BE2C (cell line): ENCODE measurements at regions not wholly inside any gene's neighbourhood (a gene's known extent, or its start where the extent isn't known, plus 50 kb on each side); places are given as distances from the start of the nearest gene placed in this dataset.

Experiments
- DNase-seq: peaks from one replicate; pipeline ENCODE4 v3.0.0-alpha.2; 2020
- H3K27me3 ChIP-seq: fragments of 250-450 bp; sonication (Bioruptor Pico); 2 replicates; pipeline ENCODE4 v1.5.1; 2020; ENCODE audit warnings: mild to moderate bottlenecking
- H3K36me3 ChIP-seq: fragments of 250-450 bp; sonication (Bioruptor Pico); 2 replicates; pipeline ENCODE4 v1.5.1; 2020; ENCODE audit warnings: mild to moderate bottlenecking
- H3K4me1 ChIP-seq: fragments of 250-450 bp; sonication (Bioruptor Pico); 2 replicates; pipeline ENCODE4 v1.5.1; 2020
- H3K4me3 ChIP-seq: 2 replicates; pipeline ENCODE4 v1.5.1; 2011; ENCODE audit warnings: low read depth, low read length
- H3K9me3 ChIP-seq: fragments of 250-450 bp; sonication (Bioruptor Pico); 2 replicates; pipeline ENCODE4 v1.5.1; 2020
- TF ChIP-seq, protein P1 (sequence below): IDR thresholded peaks from 2 replicates; pipeline ENCODE4 v1.5.1; 2012; ENCODE audit warnings: mild to moderate bottlenecking, low read depth, low read length

DNA sequence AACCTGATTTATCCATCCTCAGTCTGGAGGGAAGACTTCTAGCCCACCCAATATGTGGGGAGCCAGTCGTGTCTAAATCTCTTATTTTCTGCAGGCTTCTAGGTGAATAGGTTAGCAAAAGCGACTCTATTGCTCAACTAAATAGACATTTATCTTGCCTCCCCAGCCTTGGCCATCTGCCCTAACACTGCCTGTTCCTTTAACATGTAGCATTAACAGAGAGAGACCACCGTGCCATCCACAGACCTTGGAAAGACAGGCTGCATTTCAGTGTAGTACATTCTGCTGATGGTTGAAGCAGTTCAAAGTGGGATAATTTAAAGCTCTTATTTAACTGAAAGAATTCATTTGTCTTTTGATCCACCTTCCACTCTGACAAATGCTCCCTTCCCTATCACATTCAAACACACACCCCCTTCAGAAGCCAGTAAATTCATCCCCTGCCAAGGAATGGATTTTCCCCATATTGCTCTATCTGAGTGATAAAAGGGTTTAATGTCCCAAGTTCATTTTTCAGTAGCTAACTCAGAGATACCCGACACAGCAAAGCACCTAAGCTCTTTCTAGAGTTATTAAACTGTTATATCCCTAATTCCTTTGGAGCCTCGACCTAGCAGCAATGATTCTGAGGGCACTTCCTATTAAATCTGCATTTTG, 58.1 kb upstream of the COX10 start:
- TF ChIP-seq, protein P1, sequence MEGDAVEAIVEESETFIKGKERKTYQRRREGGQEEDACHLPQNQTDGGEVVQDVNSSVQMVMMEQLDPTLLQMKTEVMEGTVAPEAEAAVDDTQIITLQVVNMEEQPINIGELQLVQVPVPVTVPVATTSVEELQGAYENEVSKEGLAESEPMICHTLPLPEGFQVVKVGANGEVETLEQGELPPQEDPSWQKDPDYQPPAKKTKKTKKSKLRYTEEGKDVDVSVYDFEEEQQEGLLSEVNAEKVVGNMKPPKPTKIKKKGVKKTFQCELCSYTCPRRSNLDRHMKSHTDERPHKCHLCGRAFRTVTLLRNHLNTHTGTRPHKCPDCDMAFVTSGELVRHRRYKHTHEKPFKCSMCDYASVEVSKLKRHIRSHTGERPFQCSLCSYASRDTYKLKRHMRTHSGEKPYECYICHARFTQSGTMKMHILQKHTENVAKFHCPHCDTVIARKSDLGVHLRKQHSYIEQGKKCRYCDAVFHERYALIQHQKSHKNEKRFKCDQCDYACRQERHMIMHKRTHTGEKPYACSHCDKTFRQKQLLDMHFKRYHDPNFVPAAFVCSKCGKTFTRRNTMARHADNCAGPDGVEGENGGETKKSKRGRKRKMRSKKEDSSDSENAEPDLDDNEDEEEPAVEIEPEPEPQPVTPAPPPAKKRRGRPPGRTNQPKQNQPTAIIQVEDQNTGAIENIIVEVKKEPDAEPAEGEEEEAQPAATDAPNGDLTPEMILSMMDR: no peak
- no peak for DNase-seq
- Histone ChIP-seq H3K36me3 (no peaks in the 10 kb centered on the region), H3K27me3 (no peaks in the 10 kb centered on the region), H3K4me3 (no peak overlapping the region), H3K4me1 (no peaks in the 10 kb centered on the region), H3K9me3 (no peaks in the 10 kb centered on the region)

DNA sequence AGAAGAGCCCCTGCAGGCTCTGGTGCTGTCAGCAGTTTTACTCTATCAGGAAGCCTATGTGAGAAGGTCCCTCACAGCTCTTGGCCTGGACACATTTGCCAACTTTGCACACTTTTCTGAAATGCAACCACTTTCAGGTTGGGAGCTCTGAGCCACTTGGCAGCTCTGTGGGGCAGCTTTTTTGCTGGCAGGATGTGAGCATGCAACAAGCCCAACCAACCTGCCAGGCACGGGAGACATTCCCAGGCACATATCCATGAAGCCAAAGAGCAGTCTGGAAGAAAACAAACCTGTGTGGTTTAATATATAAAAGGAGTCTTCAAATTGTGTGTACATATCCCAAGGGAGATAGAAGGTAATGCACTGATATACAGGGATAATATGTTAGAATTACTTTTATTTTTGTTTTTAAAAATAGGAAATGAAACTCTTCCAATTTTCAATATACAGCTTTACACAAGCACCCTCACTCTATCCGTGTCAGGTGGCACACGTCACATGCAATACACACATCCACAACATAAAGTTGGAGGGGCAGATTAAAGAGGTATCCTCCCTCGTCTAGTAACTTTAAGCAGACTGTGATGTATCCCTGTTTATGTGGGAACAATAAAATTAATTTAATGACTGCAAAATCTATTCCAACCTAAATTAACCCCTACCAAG, 57.4 kb upstream of the COX10 start:
- H3K9me3 ChIP-seq: no peaks in the 10 kb centered on the region
- no peaks in the 10 kb centered on the region for H3K4me1 ChIP-seq
- TF ChIP-seq, protein P1: no peak
- no peaks in the 10 kb centered on the region for H3K36me3 ChIP-seq
- DNase-seq: no peak
- no peaks in the 10 kb centered on the region for H3K27me3 ChIP-seq
- no peak overlapping the region for H3K4me3 ChIP-seq

DNA sequence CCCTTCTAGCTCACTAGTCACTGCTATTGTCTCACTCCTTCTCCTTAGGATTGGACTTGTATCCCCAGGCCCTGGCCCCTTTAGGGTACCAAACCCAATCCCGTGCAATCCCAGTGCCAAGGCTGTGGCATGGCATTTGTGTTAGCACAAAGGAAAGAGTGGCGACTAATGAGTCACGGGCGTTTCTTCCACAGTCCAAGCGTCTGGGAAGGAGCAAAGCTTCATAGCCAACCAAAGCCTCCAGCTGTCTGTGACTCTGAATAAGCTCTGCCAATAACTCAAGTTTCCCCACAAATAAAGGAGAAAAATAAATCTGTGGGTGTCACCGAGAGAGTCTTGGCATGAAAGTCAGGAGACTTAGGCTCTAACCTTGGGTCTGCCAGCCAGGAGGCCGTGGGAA, 54.6 kb upstream of the COX10 start:
- TF ChIP-seq, protein P1: no peak
- no peak for DNase-seq
- no peaks in the 10 kb centered on the region for H3K4me1 ChIP-seq
- H3K27me3 ChIP-seq: no peaks in the 10 kb centered on the region
- H3K9me3 ChIP-seq: no peaks in the 10 kb centered on the region
- no peak overlapping the region for H3K4me3 ChIP-seq
- H3K36me3 ChIP-seq: no peaks in the 10 kb centered on the region

DNA sequence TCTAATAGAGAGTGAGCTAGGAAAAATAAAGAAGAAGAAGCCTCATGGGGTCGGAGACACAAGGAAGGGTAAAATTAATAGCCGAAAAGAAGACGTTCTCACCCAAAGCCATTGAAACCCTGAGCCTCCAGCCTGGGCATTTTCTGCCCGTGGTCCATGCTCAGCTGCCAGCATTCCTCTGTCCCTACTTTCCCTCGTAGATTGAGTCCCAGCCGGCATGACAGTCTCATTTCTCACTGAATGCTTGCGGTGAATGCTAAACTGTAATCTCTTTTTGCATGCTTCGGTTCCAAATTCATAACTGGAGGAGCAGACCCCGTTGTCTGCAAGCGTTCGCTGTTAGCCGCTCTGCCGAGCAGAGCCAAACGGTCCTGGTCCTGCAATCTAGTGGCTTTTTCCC, 54.0 kb upstream of the COX10 start:
- Histone ChIP-seq H3K36me3 (no peaks in the 10 kb centered on the region), H3K9me3 (no peaks in the 10 kb centered on the region), H3K4me1 (no peaks in the 10 kb centered on the region), H3K27me3 (no peaks in the 10 kb centered on the region), H3K4me3 (no peak overlapping the region)
- no peak for DNase-seq
- TF ChIP-seq, protein P1: no peak

DNA sequence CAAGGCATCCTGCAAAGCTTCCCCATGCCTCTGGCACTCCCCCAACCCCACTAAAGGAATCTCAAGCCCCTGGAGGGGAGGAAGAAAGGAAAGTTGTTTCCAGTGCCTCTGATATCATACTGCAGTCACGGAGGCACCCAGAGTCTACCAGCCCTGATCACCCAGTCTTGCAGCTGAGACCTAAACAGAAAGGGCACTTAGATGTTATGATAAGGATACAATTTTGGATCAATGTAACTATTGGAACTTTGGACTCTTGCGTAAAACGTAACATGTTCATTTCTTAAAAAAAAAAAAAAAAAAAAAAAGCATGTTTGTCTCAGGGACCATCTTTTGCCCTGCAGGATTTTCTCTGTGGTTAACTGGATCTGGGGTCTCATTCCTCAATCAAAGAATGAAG, 52.4 kb upstream of the COX10 start:
- Histone ChIP-seq H3K9me3 (no peaks in the 10 kb centered on the region), H3K4me1 (no peaks in the 10 kb centered on the region), H3K27me3 (no peaks in the 10 kb centered on the region), H3K36me3 (no peaks in the 10 kb centered on the region), H3K4me3 (no peak overlapping the region)
- TF ChIP-seq, protein P1: no peak
- no peak for DNase-seq
